Left lung (tissue), 4 donors: ENCODE measurements at regions not wholly inside any gene's neighbourhood (a gene's known extent, or its start where the extent isn't known, plus 50 kb on each side); places are given as distances from the start of the nearest gene placed in this dataset.

Experiments used
- ATAC-seq: fragments of 200-7000 bp; cut with Tn5 transposase; one replicate; pipeline ENCODE4 v1.9.1; 2020; ENCODE audit warnings: moderate library complexity
- DNase-seq, 4 donors: peaks; one replicate each; pipeline ENCODE4 v3.0.0-alpha.2; 2013 to 2020
- H3K27ac ChIP-seq, 2 donors: fragments of 200-600 bp; sonication (generic) in 1 of 2; one replicate each; pipeline versions ENCODE4 v1.5.0 to v1.8.0; 2020 to 2021
- H3K27me3 ChIP-seq, 2 donors: fragments of 200-600 bp; sonication (generic) in 1 of 2; one replicate each; pipeline versions ENCODE4 v1.5.0 to v1.8.0; 2020 to 2021
- H3K36me3 ChIP-seq, 2 donors: fragments of 200-600 bp; sonication (generic) in 1 of 2; one replicate each; pipeline versions ENCODE4 v1.5.0 to v1.8.0; 2020 to 2021
- H3K4me1 ChIP-seq, 2 donors: fragments of 200-600 bp; one replicate each; pipeline ENCODE4 v1.8.0; 2021
- H3K4me3 ChIP-seq, 2 donors: fragments of 200-600 bp; sonication (generic) in 1 of 2; one replicate each; pipeline versions ENCODE4 v1.5.0 to v1.8.0; 2020 to 2021; ENCODE audit warnings: mild to moderate bottlenecking in 1 of 2
- H3K9me3 ChIP-seq, 2 donors: fragments of 200-600 bp; sonication (generic) in 1 of 2; one replicate each; pipeline versions ENCODE4 v1.5.0 to v1.8.0; 2020 to 2021
- intact Hi-C, 2 donors: fragments of 100-400 bp; cut with DNase I; formaldehyde crosslinking; loops; one replicate each; pipeline versions ENCODE4 v1.11.2 to v1.14.2; 2022
- TF ChIP-seq, protein P1 (sequence below), 2 donors: fragments of 200-600 bp; sonication (generic) in 1 of 2; IDR thresholded peaks; one replicate each; pipeline versions ENCODE4 v1.5.0 to v1.8.0; 2021; ENCODE audit warnings: antibody characterized with exemption in 2 of 2
- donor health status: DM: no; HTN: yes; CAD: no.
- donor health status: DM: no; HTN: no; CAD: no.

DNA sequence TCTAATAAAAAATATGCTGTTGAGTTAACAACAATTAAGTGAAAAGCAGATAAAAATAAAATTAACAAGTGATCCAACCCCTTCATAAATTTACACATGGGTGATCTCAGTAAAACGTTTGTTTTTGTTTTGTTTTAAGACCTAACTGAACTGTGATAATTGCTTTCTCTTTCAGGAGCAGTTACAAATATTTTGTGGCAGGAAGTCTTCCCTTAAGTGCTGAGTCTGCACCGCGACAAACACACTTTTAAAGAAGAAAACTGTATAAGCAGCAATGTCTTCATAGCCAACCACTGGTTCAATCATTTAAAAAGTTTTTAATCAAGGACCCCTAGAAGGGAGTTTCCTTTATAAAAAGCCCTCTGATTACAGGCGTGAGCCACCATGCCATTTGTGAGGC, 53.7 kb upstream of the NFKB1 start:
- Histone ChIP-seq H3K9me3 (no peaks in the 10 kb centered on the region), H3K4me1 (no peaks in the 10 kb centered on the region), H3K27me3 (no peaks in the 10 kb centered on the region), H3K4me3 (no peak overlapping the region), H3K27ac (no peak overlapping the region), H3K36me3 (no peaks in the 10 kb centered on the region)
- TF ChIP-seq, protein P1, sequence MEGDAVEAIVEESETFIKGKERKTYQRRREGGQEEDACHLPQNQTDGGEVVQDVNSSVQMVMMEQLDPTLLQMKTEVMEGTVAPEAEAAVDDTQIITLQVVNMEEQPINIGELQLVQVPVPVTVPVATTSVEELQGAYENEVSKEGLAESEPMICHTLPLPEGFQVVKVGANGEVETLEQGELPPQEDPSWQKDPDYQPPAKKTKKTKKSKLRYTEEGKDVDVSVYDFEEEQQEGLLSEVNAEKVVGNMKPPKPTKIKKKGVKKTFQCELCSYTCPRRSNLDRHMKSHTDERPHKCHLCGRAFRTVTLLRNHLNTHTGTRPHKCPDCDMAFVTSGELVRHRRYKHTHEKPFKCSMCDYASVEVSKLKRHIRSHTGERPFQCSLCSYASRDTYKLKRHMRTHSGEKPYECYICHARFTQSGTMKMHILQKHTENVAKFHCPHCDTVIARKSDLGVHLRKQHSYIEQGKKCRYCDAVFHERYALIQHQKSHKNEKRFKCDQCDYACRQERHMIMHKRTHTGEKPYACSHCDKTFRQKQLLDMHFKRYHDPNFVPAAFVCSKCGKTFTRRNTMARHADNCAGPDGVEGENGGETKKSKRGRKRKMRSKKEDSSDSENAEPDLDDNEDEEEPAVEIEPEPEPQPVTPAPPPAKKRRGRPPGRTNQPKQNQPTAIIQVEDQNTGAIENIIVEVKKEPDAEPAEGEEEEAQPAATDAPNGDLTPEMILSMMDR (IDR thresholded peaks at IDR 0.05), result no peak
- DNase-seq, result no peak
- intact Hi-C loops, result loop anchor here in 1 of 2 donors (10.0 kb wide), 2 partner anchors 177 to 567 kb away; partner anchors contain the start of gene SLC9B1
- no peak for ATAC-seq

DNA sequence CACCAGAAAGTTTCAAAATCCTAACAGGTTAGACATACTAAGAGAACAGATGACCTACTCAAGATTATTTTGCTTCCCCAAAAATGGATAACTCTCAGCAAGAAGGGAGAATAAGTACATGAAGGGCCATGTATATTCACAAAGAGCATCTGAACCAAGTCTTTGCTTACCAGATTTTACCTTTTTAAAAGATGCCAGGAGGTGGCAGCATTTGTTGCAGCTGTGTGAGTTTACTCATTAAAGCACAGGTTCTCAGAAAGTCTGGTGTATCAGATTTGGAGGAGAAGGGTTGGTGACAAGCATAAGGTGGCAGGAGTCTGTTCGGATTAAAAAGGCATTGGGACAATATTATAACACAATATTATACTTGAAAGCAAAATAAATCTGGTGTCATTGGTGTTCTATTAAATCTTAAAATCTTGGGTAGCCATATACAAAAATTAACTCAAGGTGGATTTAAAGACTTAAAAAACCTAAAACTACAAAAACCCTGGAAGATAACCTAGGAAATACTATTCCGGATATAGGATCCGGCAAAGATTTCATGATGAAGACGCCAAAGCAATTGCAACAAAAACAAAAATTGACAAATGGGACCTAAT, 51.3 kb upstream of the NFKB1 start:
- intact Hi-C loops, result loop anchor here in 1 of 2 donors (10.0 kb wide), 2 partner anchors 175 to 565 kb away; partner anchors contain the start of gene SLC9B1
- peak; percentile 90 for ATAC-seq
- DNase-seq, result peak in 1 of 4 donors; percentile 70

DNA sequence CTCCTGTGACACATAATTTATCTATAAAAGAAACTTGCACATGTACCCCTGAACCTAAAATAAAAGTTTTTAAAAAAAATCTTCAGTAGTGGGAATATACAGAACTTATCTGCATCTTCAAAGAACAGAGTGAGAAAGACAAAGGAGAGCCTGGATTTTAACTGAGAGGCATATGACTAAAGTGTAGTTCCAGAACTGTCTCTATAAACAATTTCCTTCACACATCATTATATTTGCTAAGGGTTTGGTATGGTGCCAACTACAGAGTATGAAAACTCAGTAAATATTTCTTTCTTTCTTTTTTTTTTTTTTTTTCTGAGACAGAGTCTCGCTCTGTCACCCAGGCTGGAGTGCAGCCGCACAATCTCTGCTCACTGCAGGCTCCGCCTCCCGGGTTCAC, 49.9 kb upstream of the NFKB1 start:
- no peak overlapping the region for H3K27ac ChIP-seq
- DNase-seq, result peak in 2 of 4 donors; percentile 78 to 84
- no peak overlapping the region for H3K4me3 ChIP-seq
- no peaks in the 10 kb centered on the region for H3K36me3 ChIP-seq
- H3K4me1 ChIP-seq, result no peaks in the 10 kb centered on the region
- ATAC-seq, result peak; percentile 54
- intact Hi-C loops, result no loop called here
- TF ChIP-seq, protein P1 (IDR thresholded peaks at IDR 0.05), result no peak
- no peaks in the 10 kb centered on the region for H3K9me3 ChIP-seq
- no peaks in the 10 kb centered on the region for H3K27me3 ChIP-seq

More for the DNA sequence above, 51.3 kb upstream of the NFKB1 start:
- no peaks in the 10 kb centered on the region for H3K9me3 ChIP-seq
- H3K36me3 ChIP-seq, result no peaks in the 10 kb centered on the region
- no peaks in the 10 kb centered on the region for H3K4me1 ChIP-seq
- H3K27me3 ChIP-seq, result no peaks in the 10 kb centered on the region
- TF ChIP-seq, protein P1 (IDR thresholded peaks at IDR 0.05), result peak; percentile 49 to 62
- no peak overlapping the region for H3K4me3 ChIP-seq
- H3K27ac ChIP-seq, result no peak overlapping the region
